ENCODE measurements at regions not wholly inside any gene's neighbourhood (a gene's known extent, or its start where the extent isn't known, plus 50 kb on each side); places are given as distances from the start of the nearest gene placed in this dataset.

GRCh38 chr2:149739171-149739882, 151.8 kb upstream of the MMADHC start:
- TF ChIP-seq SUZ12 (IDR thresholded peaks at IDR 0.05; ENCODE audit: extremely low read depth, insufficient read depth, insufficient read length) (no peak), ZNF274 (IDR thresholded peaks at IDR 0.05; ENCODE audit: low read depth, low read length) (no peak), YY1 (IDR thresholded peaks at IDR 0.05; ENCODE audit: insufficient read depth, insufficient read length) (no peak)
